Epithelial cell of proximal tubule (primary cell): ENCODE measurements at regions not wholly inside any gene's neighbourhood (a gene's known extent, or its start where the extent isn't known, plus 50 kb on each side); places are given as distances from the start of the nearest gene placed in this dataset.
"Not testable (repeated sequence)": the region's sequence is repeated elsewhere in the genome, so short reads cannot be mapped to it uniquely, and the experiment has no call there.

Experiments
- DNase-seq: peaks from one replicate; pipeline ENCODE4 v3.0.0-alpha.2; 2011; ENCODE audit warnings: low read depth
- H3K4me3 ChIP-seq: 2 replicates; pipeline ENCODE4 v1.5.1; 2011; ENCODE audit warnings: low read depth, mild to moderate bottlenecking, low read length
- CTCF ChIP-seq: conservative IDR thresholded peaks from 2 replicates; pipeline ENCODE4 v1.5.1; 2012; ENCODE audit warnings: low read depth, mild to moderate bottlenecking, low read length

GRCh38 chr6:153984811-153985210, 54.2 kb upstream of the OPRM1 start:
- DNase-seq, result no peak
- TF ChIP-seq CTCF, result no peak
- no peak overlapping the region for H3K4me3 ChIP-seq

- no peak overlapping the region for H3K4me3 ChIP-seq
- no peak for TF ChIP-seq CTCF
- no peak for DNase-seq
Observed at GRCh38 chr6:153980171-153980570, 58.9 kb upstream of the OPRM1 start.

- DNase-seq, H3K4me3 ChIP-seq: not testable (repeated sequence)
Observed at GRCh38 chr6:153978911-153979548, 60.0 kb upstream of the OPRM1 start.

GRCh38 chr6:153976921-153977693, 61.9 kb upstream of the OPRM1 start:
- no peak for DNase-seq
- no peak for TF ChIP-seq CTCF
- H3K4me3 ChIP-seq, result no peak overlapping the region

- H3K4me3 ChIP-seq, result no peak overlapping the region
- DNase-seq, result no peak
- no peak for TF ChIP-seq CTCF
Observed at GRCh38 chr6:153966001-153966400, 73.0 kb upstream of the OPRM1 start.

- DNase-seq, result no peak
- peak; percentile 12 for TF ChIP-seq CTCF
- H3K4me3 ChIP-seq, result no peak overlapping the region
Observed at GRCh38 chr6:153963352-153963751, 75.7 kb upstream of the OPRM1 start.

- DNase-seq, result no peak
- no peak for TF ChIP-seq CTCF
- no peak overlapping the region for H3K4me3 ChIP-seq
Observed at GRCh38 chr6:153962555-153962954, 76.5 kb upstream of the OPRM1 start.
